B cell (primary cell): ENCODE measurements at regions not wholly inside any gene's neighbourhood (a gene's known extent, or its start where the extent isn't known, plus 50 kb on each side); places are given as distances from the start of the nearest gene placed in this dataset.

Source experiments
- ATAC-seq: fragments of 200-7000 bp; cut with Tn5 transposase; one replicate; pipeline ENCODE4 v1.10.0; 2021; ENCODE audit warnings: low read depth, mild to moderate bottlenecking, moderate number of reproducible peaks, moderate library complexity
- CTCF ChIA-PET: fragments of 350-600 bp; sonication (Branson Sonifier 250); formaldehyde crosslinking; loops from one replicate; lab custom pipeline; 2021; ENCODE audit warnings: antibody characterized with exemption, inconsistent platforms; lab: Charles Lee
- POLR2A ChIA-PET: fragments of 350-600 bp; sonication (Branson Sonifier 250); formaldehyde crosslinking; loops from one replicate; lab custom pipeline; 2021; ENCODE audit warnings: antibody characterized with exemption; lab: Charles Lee
- DNase-seq: peaks from one replicate; pipeline ENCODE4 v3.0.0; 2013
- H2AFZ ChIP-seq: 2 replicates; pipeline ENCODE4 v1.6.1; 2012; ENCODE audit warnings: mild to moderate bottlenecking, low read depth, low read length; ENCODE audit not compliant: insufficient read depth, poor library complexity, severe bottlenecking
- H3K27ac ChIP-seq, 2 donors: 1 replicate in 1 of 2; 2 replicates in 1 of 2; pipeline ENCODE4 v1.5.1; 2012 to 2013; ENCODE audit warnings: low read length in 2 of 2, mild to moderate bottlenecking in 2 of 2, moderate library complexity in 1 of 2
- H3K27me3 ChIP-seq, 4 experiments: fragments of 200-600 bp in 1 of 4; sonication (generic) in 1 of 4; replicated peaks in 1 of 4; 1 replicate in 2 of 4; 2 replicates in 2 of 4; pipeline versions ENCODE4 v1.6.1 to v1.7.0; 2013 to 2016; ENCODE audit warnings: low read length in 3 of 4, mild to moderate bottlenecking in 2 of 4, mixed read lengths in 1 of 4, moderate library complexity in 1 of 4; ENCODE audit not compliant: insufficient read depth in 4 of 4, control insufficient read depth in 3 of 4; ENCODE audit errors: control extremely low read depth in 1 of 4
- H3K36me3 ChIP-seq, 2 experiments: replicated peaks in 1 of 2; 1 replicate in 1 of 2; 2 replicates in 1 of 2; pipeline versions ENCODE4 v1.6.1 to v1.7.1; 2013; ENCODE audit warnings: low read length in 1 of 2; ENCODE audit not compliant: insufficient read depth in 2 of 2, control insufficient read depth in 1 of 2; ENCODE audit errors: control extremely low read depth in 1 of 2, extremely low read depth in 1 of 2
- H3K4me1 ChIP-seq, 2 donors: fragments of 200-600 bp in 1 of 2; sonication (generic) in 1 of 2; 1 replicate in 1 of 2; 2 replicates in 1 of 2; pipeline versions ENCODE4 v1.5.1 to v1.6.1; 2013 to 2017; ENCODE audit warnings: low read length in 2 of 2; ENCODE audit not compliant: control insufficient read depth in 2 of 2, insufficient read depth in 2 of 2
- H3K4me2 ChIP-seq: replicated peaks from 2 replicates; pipeline ENCODE3; 2012; ENCODE audit warnings: mild to moderate bottlenecking, low read depth, low read length; ENCODE audit not compliant: poor library complexity, severe bottlenecking
- H3K4me3 ChIP-seq, 5 experiments: fragments of 200-600 bp in 1 of 5; sonication (generic) in 1 of 5; 1 replicate in 3 of 5; 2 replicates in 2 of 5; pipeline versions ENCODE4 v1.5.1 to v1.7.0; 2011 to 2016; ENCODE audit warnings: low read length in 4 of 5, mild to moderate bottlenecking in 4 of 5, low read depth in 2 of 5, control low read depth in 1 of 5, moderate library complexity in 1 of 5; ENCODE audit not compliant: insufficient read depth in 1 of 5; ENCODE audit errors: control extremely low read depth in 1 of 5, extremely low read depth in 1 of 5
- H3K79me2 ChIP-seq: fragments of 200-600 bp; sonication (generic); one replicate; pipeline ENCODE4 v1.6.0; 2016; ENCODE audit warnings: low read length; ENCODE audit not compliant: control insufficient read depth, insufficient read depth
- H3K9ac ChIP-seq: fragments of 200-600 bp; sonication (generic); 2 replicates; pipeline ENCODE4 v1.6.1; 2017; ENCODE audit warnings: mild to moderate bottlenecking, low read length, moderate library complexity
- H3K9me3 ChIP-seq, 3 donors: one replicate each; pipeline versions ENCODE4 v1.6.1 to v1.7.1; 2013; ENCODE audit warnings: low read length in 2 of 3; ENCODE audit not compliant: control insufficient read depth in 2 of 3, insufficient read depth in 1 of 3; ENCODE audit errors: control extremely low read depth in 1 of 3
- H4K20me1 ChIP-seq: 2 replicates; pipeline ENCODE4 v1.6.0; 2012; ENCODE audit warnings: mild to moderate bottlenecking, low read length; ENCODE audit not compliant: insufficient read depth, control insufficient read depth, poor library complexity, severe bottlenecking
- H3K27ac Mint-ChIP-seq: one replicate; pipeline ENCODE4 v1.8.0; 2021; ENCODE audit warnings: mixed read lengths
- H3K27me3 Mint-ChIP-seq: one replicate; pipeline ENCODE4 v1.8.0; 2021; ENCODE audit warnings: mixed read lengths
- H3K4me1 Mint-ChIP-seq: one replicate; pipeline ENCODE4 v1.8.0; 2021; ENCODE audit warnings: mixed read lengths
- H3K4me3 Mint-ChIP-seq: one replicate; pipeline ENCODE4 v1.8.0; 2021; ENCODE audit warnings: mixed read lengths
- H3K9me3 Mint-ChIP-seq: one replicate; pipeline ENCODE4 v1.8.0; 2022; ENCODE audit warnings: mixed read lengths; ENCODE audit not compliant: insufficient read depth
- CTCF ChIP-seq: fragments of 200-600 bp; IDR thresholded peaks from one replicate; pipeline ENCODE4 v1.8.0; 2022; ENCODE audit warnings: antibody characterized with exemption, mild to moderate bottlenecking
- EZH2 ChIP-seq: IDR thresholded peaks from 2 replicates; pipeline ENCODE4 v1.6.1; 2012; ENCODE audit warnings: borderline replicate concordance, low read depth, mild to moderate bottlenecking, moderate library complexity, low read length; ENCODE audit not compliant: insufficient read depth, poor library complexity, severe bottlenecking
- WGBS: methylation state at CpG from one replicate; pipeline ENCODE4 v1.1.5; 2013; ENCODE audit warnings: missing lambda C conversion rate; ENCODE audit not compliant: insufficient coverage; 5-methylcytosine and 5-hydroxymethylcytosine counted together
- intact Hi-C: fragments of 100-400 bp; cut with micrococcal nuclease; formaldehyde crosslinking; loops from one replicate; pipeline ENCODE4 v1.10.0; 2022

GRCh38 chr5:143495821-143496275 is 92.4 kb upstream of the NR3C1 start:
- ATAC-seq (no peak), DNase-seq (no peak)
- ChIA-PET POLR2A (no interaction called here), CTCF (no interaction called here)
- intact Hi-C loops: no loop called here
- H3K9me3 Mint-ChIP-seq: peaks cover 6% of the 10 kb centered on the region
- WGBS: no CpG with 5 or more reads among the region's 2 CpGs
- H3K9ac ChIP-seq: no peak overlapping the region
- H3K9me3 ChIP-seq: no peaks in the 10 kb centered on the region
- H3K27me3 Mint-ChIP-seq: no peaks in the 10 kb centered on the region
- no peak overlapping the region for H2AFZ ChIP-seq
- H3K4me3 Mint-ChIP-seq: no peak overlapping the region
- no peak overlapping the region for H3K27ac ChIP-seq
- no peaks in the 10 kb centered on the region for H3K27me3 ChIP-seq
- no peak overlapping the region for H3K4me3 ChIP-seq
- TF ChIP-seq EZH2: no peak
- no peak overlapping the region for H3K4me2 ChIP-seq
- no peaks in the 10 kb centered on the region for H3K4me1 ChIP-seq
- H3K79me2 ChIP-seq: no peaks in the 10 kb centered on the region
- H3K4me1 Mint-ChIP-seq: no peaks in the 10 kb centered on the region
- no peaks in the 10 kb centered on the region for H4K20me1 ChIP-seq
- H3K27ac Mint-ChIP-seq: no peak overlapping the region
- no peaks in the 10 kb centered on the region for H3K36me3 ChIP-seq

- WGBS: no CpG with 5 or more reads among the region's 2 CpGs
- CTCF ChIA-PET: no interaction called here
- H3K4me1 Mint-ChIP-seq: no peaks in the 10 kb centered on the region
Measured at GRCh38 chr5:143495110-143495509, 91.6 kb upstream of the NR3C1 start.

More at GRCh38 chr5:143495110-143495509, 91.6 kb upstream of the NR3C1 start:
- H4K20me1 ChIP-seq: no peaks in the 10 kb centered on the region
- TF ChIP-seq EZH2 (no peak), CTCF (no peak)
- H3K9me3 Mint-ChIP-seq: peaks cover 6% of the 10 kb centered on the region
- no peak overlapping the region for H3K27ac ChIP-seq
- no peak for ATAC-seq
- no peaks in the 10 kb centered on the region for H3K27me3 ChIP-seq
- H3K27ac Mint-ChIP-seq: no peak overlapping the region
- intact Hi-C loops: no loop called here
- H3K9ac ChIP-seq: no peak overlapping the region
- no peak overlapping the region for H3K4me3 Mint-ChIP-seq
- H3K79me2 ChIP-seq: no peaks in the 10 kb centered on the region
- no peak overlapping the region for H3K4me2 ChIP-seq
- no peaks in the 10 kb centered on the region for H3K9me3 ChIP-seq
- H3K4me1 ChIP-seq: no peaks in the 10 kb centered on the region
- H3K27me3 Mint-ChIP-seq: no peaks in the 10 kb centered on the region
- POLR2A ChIA-PET: no interaction called here
- no peak overlapping the region for H2AFZ ChIP-seq
- H3K4me3 ChIP-seq: no peak overlapping the region
- DNase-seq: no peak
- no peaks in the 10 kb centered on the region for H3K36me3 ChIP-seq
